Astrocyte (in vitro differentiated cells and primary cell): ENCODE measurements at regions not wholly inside any gene's neighbourhood (a gene's known extent, or its start where the extent isn't known, plus 50 kb on each side); places are given as distances from the start of the nearest gene placed in this dataset.

Source experiments
- DNase-seq: peaks from one replicate; pipeline ENCODE4 v3.0.0-alpha.2; 2010; ENCODE audit warnings: low read depth
- FAIRE-seq: peaks from 2 replicates; lab custom pipeline; 2011; peaks lifted over from hg19 to GRCh38; lab: Jason Lieb, UNC
- H2AFZ ChIP-seq: 2 replicates; pipeline ENCODE4 v1.6.0; 2012; ENCODE audit warnings: low read depth, low read length, inconsistent platforms
- H3K27ac ChIP-seq: 2 replicates; pipeline ENCODE4 v1.5.1; 2011; ENCODE audit warnings: low read depth, low read length, inconsistent platforms
- H3K27me3 ChIP-seq: 2 replicates; pipeline ENCODE4 v1.6.0; 2011; ENCODE audit warnings: low read length, inconsistent platforms; ENCODE audit not compliant: insufficient read depth
- H3K36me3 ChIP-seq: 2 replicates; pipeline ENCODE4 v1.5.1; 2011; ENCODE audit warnings: low read length, inconsistent platforms; ENCODE audit not compliant: insufficient read depth
- H3K4me1 ChIP-seq: 2 replicates; pipeline ENCODE4 v1.5.1; 2011; ENCODE audit warnings: low read length, inconsistent platforms; ENCODE audit not compliant: insufficient read depth
- H3K4me2 ChIP-seq: 2 replicates; pipeline ENCODE4 v1.6.0; 2012; ENCODE audit warnings: low read length, inconsistent platforms
- H3K4me3 ChIP-seq: 2 replicates; pipeline ENCODE4 v1.5.1; 2011; ENCODE audit warnings: low read depth, mild to moderate bottlenecking, low read length, inconsistent platforms; ENCODE audit not compliant: insufficient read depth
- H3K79me2 ChIP-seq: 2 replicates; pipeline ENCODE4 v1.6.0; 2012; ENCODE audit warnings: mild to moderate bottlenecking, low read length, inconsistent platforms; ENCODE audit not compliant: insufficient read depth
- H3K9ac ChIP-seq: 2 replicates; pipeline ENCODE4 v1.6.0; 2012; ENCODE audit warnings: mild to moderate bottlenecking, low read length, inconsistent platforms
- H3K9me3 ChIP-seq: 2 replicates; pipeline ENCODE4 v1.5.1; 2012; ENCODE audit warnings: low read depth, mild to moderate bottlenecking, low read length, inconsistent platforms; ENCODE audit not compliant: insufficient read depth
- H4K20me1 ChIP-seq: 2 replicates; pipeline ENCODE4 v1.6.0; 2012; ENCODE audit warnings: low read length, inconsistent platforms; ENCODE audit not compliant: insufficient read depth
- H3K27ac Mint-ChIP-seq: one replicate; pipeline ENCODE4 v1.8.0; 2021; ENCODE audit warnings: mild to moderate bottlenecking, mixed read lengths; ENCODE audit not compliant: unreplicated experiment
- H3K27me3 Mint-ChIP-seq: one replicate; pipeline ENCODE4 v1.8.0; 2021; ENCODE audit warnings: low read depth, mixed read lengths; ENCODE audit not compliant: unreplicated experiment
- H3K36me3 Mint-ChIP-seq: one replicate; pipeline ENCODE4 v1.8.0; 2021; ENCODE audit warnings: low read depth, mixed read lengths; ENCODE audit not compliant: unreplicated experiment
- H3K4me1 Mint-ChIP-seq: one replicate; pipeline ENCODE4 v1.8.0; 2021; ENCODE audit warnings: low read depth, mixed read lengths; ENCODE audit not compliant: unreplicated experiment
- H3K4me3 Mint-ChIP-seq: one replicate; pipeline ENCODE4 v1.8.0; 2021; ENCODE audit warnings: mild to moderate bottlenecking, moderate library complexity, mixed read lengths; ENCODE audit not compliant: unreplicated experiment
- H3K9me3 Mint-ChIP-seq: one replicate; pipeline ENCODE4 v1.8.0; 2021; ENCODE audit warnings: mild to moderate bottlenecking, mixed read lengths; ENCODE audit not compliant: unreplicated experiment
- CTCF ChIP-seq: IDR thresholded peaks from 2 replicates; pipeline ENCODE4 v1.5.1; 2011; ENCODE audit warnings: low read depth, mild to moderate bottlenecking, inconsistent platforms, low read length, moderate library complexity; ENCODE audit not compliant: insufficient read depth
- EZH2 ChIP-seq: IDR thresholded peaks from 2 replicates; pipeline ENCODE4 v1.6.1; 2012; ENCODE audit warnings: mild to moderate bottlenecking, low read length, inconsistent platforms; ENCODE audit not compliant: insufficient read depth

GRCh38 chr4:35189988-35190613, 1054.2 kb downstream of the ARAP2 start:
- Histone ChIP-seq H3K4me1 (no peaks in the 10 kb centered on the region), H3K36me3 (no peaks in the 10 kb centered on the region), H3K27ac (no peak overlapping the region), H3K4me3 (no peak overlapping the region), H4K20me1 (no peaks in the 10 kb centered on the region), H3K27me3 (no peaks in the 10 kb centered on the region), H3K9me3 (no peaks in the 10 kb centered on the region), H3K9ac (no peak overlapping the region), H2AFZ (no peak overlapping the region), H3K79me2 (no peaks in the 10 kb centered on the region), H3K4me2 (no peak overlapping the region)
- no peak overlapping the region for H3K27ac Mint-ChIP-seq
- H3K27me3 Mint-ChIP-seq: no peaks in the 10 kb centered on the region
- FAIRE-seq (no peak), DNase-seq (no peak)
- no peak for TF ChIP-seq EZH2
- H3K9me3 Mint-ChIP-seq: peaks cover 3% of the 10 kb centered on the region
- no peaks in the 10 kb centered on the region for H3K4me1 Mint-ChIP-seq
- H3K36me3 Mint-ChIP-seq: no peaks in the 10 kb centered on the region
- H3K4me3 Mint-ChIP-seq: no peak overlapping the region

- H2AFZ ChIP-seq: no peak overlapping the region
- FAIRE-seq (no peak), DNase-seq (no peak)
- no peak for TF ChIP-seq CTCF
- TF ChIP-seq EZH2: no peak
- no peak overlapping the region for H3K4me2 ChIP-seq
- Mint-ChIP-seq H3K27ac (no peak overlapping the region), H3K27me3 (no peaks in the 10 kb centered on the region), H3K9me3 (peaks cover 5% of the 10 kb centered on the region), H3K36me3 (no peaks in the 10 kb centered on the region), H3K4me1 (no peaks in the 10 kb centered on the region), H3K4me3 (no peak overlapping the region)
- no peaks in the 10 kb centered on the region for H3K4me1 ChIP-seq
- H3K9me3 ChIP-seq: no peaks in the 10 kb centered on the region
- no peaks in the 10 kb centered on the region for H3K27me3 ChIP-seq
- H3K36me3 ChIP-seq: no peaks in the 10 kb centered on the region
- no peaks in the 10 kb centered on the region for H4K20me1 ChIP-seq
- no peak overlapping the region for H3K9ac ChIP-seq
- no peaks in the 10 kb centered on the region for H3K79me2 ChIP-seq
- H3K4me3 ChIP-seq: no peak overlapping the region
- H3K27ac ChIP-seq: no peak overlapping the region
Measured at GRCh38 chr4:35201403-35201802, 1042.9 kb downstream of the ARAP2 start.

GRCh38 chr4:35216636-35217035, 1027.7 kb downstream of the ARAP2 start:
- no peaks in the 10 kb centered on the region for H3K4me1 ChIP-seq
- H3K4me1 Mint-ChIP-seq: peaks cover 1% of the 10 kb centered on the region
- H4K20me1 ChIP-seq: no peaks in the 10 kb centered on the region
- no peak overlapping the region for H3K27ac Mint-ChIP-seq
- no peaks in the 10 kb centered on the region for H3K79me2 ChIP-seq
- no peak overlapping the region for H3K9ac ChIP-seq
- no peak for TF ChIP-seq EZH2
- TF ChIP-seq CTCF: no peak
- no peak overlapping the region for H3K4me2 ChIP-seq
- FAIRE-seq (no peak), DNase-seq (no peak)
- no peaks in the 10 kb centered on the region for H3K9me3 Mint-ChIP-seq
- H3K27ac ChIP-seq: no peak overlapping the region
- H3K4me3 ChIP-seq: no peak overlapping the region
- no peaks in the 10 kb centered on the region for H3K36me3 Mint-ChIP-seq
- no peaks in the 10 kb centered on the region for H3K9me3 ChIP-seq
- no peaks in the 10 kb centered on the region for H3K27me3 Mint-ChIP-seq
- no peak overlapping the region for H2AFZ ChIP-seq
- H3K27me3 ChIP-seq: no peaks in the 10 kb centered on the region
- no peaks in the 10 kb centered on the region for H3K36me3 ChIP-seq
- no peak overlapping the region for H3K4me3 Mint-ChIP-seq
